GM12875 (cell line): ENCODE measurements at regions not wholly inside any gene's neighbourhood (a gene's known extent, or its start where the extent isn't known, plus 50 kb on each side); places are given as distances from the start of the nearest gene placed in this dataset.

Source experiments
- H3K4me3 ChIP-seq: one replicate; pipeline ENCODE4 v1.5.1; 2011; ENCODE audit warnings: low read depth, low read length, control low read depth
- CTCF ChIP-seq: IDR thresholded peaks from 2 replicates; pipeline ENCODE4 v1.5.1; 2011; ENCODE audit warnings: low read depth, mild to moderate bottlenecking, control low read depth, inconsistent platforms, low read length, moderate library complexity, borderline replicate concordance; ENCODE audit not compliant: insufficient read depth

- H3K4me3 ChIP-seq, result no peak overlapping the region
- TF ChIP-seq CTCF, result no peak
Observed at GRCh38 chr1:208924928-208925327, 658.6 kb upstream of the CAMK1G start.

GRCh38 chr1:208928349-208929010 lies 655.0 kb upstream of the CAMK1G start:
- no peak for TF ChIP-seq CTCF
- no peak overlapping the region for H3K4me3 ChIP-seq

GRCh38 chr1:208929575-208929974 lies 653.9 kb upstream of the CAMK1G start:
- TF ChIP-seq CTCF, result no peak
- no peak overlapping the region for H3K4me3 ChIP-seq

GRCh38 chr1:208931936-208932335 lies 651.6 kb upstream of the CAMK1G start:
- TF ChIP-seq CTCF, result no peak
- no peak overlapping the region for H3K4me3 ChIP-seq

- TF ChIP-seq CTCF, result no peak
- no peak overlapping the region for H3K4me3 ChIP-seq
Observed at GRCh38 chr1:208933984-208934525, 649.5 kb upstream of the CAMK1G start.

- no peak for TF ChIP-seq CTCF
- no peak overlapping the region for H3K4me3 ChIP-seq
Observed at GRCh38 chr1:208934933-208935332, 648.6 kb upstream of the CAMK1G start.

- H3K4me3 ChIP-seq, result no peak overlapping the region
- no peak for TF ChIP-seq CTCF
Observed at GRCh38 chr1:208935517-208936187, 647.9 kb upstream of the CAMK1G start.
